Psoas muscle (tissue), 7 donors: ENCODE measurements at regions not wholly inside any gene's neighbourhood (a gene's known extent, or its start where the extent isn't known, plus 50 kb on each side); places are given as distances from the start of the nearest gene placed in this dataset.

Experiments
- ATAC-seq, 4 donors: fragments of 200-7000 bp; cut with Tn5 transposase; one replicate each; pipeline ENCODE4 v1.9.1; 2020; ENCODE audit warnings: moderate library complexity in 3 of 4, mild to moderate bottlenecking in 2 of 4
- DNase-seq, 2 donors: peaks; one replicate each; pipeline ENCODE4 v3.0.0-alpha.2; 2020
- H3K27ac ChIP-seq: fragments of 200-600 bp; one replicate; pipeline ENCODE4 v1.8.0; 2022
- H3K27me3 ChIP-seq, 3 donors: fragments of 200-600 bp in 1 of 3; one replicate each; pipeline versions ENCODE4 v1.6.1 to v1.8.0; 2013 to 2022; ENCODE audit warnings: low read length in 2 of 3, mild to moderate bottlenecking in 2 of 3, moderate library complexity in 1 of 3; ENCODE audit not compliant: insufficient read depth in 3 of 3
- H3K36me3 ChIP-seq, 2 donors: fragments of 200-600 bp in 1 of 2; one replicate each; pipeline versions ENCODE4 v1.6.1 to v1.8.0; 2013 to 2022; ENCODE audit warnings: low read depth in 1 of 2, mild to moderate bottlenecking in 1 of 2, moderate library complexity in 1 of 2; ENCODE audit not compliant: insufficient read depth in 1 of 2
- H3K4me1 ChIP-seq: fragments of 200-600 bp; one replicate; pipeline ENCODE4 v1.8.0; 2022
- H3K4me3 ChIP-seq: fragments of 200-600 bp; one replicate; pipeline ENCODE4 v1.8.0; 2022; ENCODE audit warnings: mild to moderate bottlenecking
- H3K9me3 ChIP-seq: fragments of 200-600 bp; one replicate; pipeline ENCODE4 v1.8.0; 2022
- CTCF ChIP-seq: fragments of 200-600 bp; IDR thresholded peaks from one replicate; pipeline ENCODE4 v1.8.0; 2022; ENCODE audit warnings: antibody characterized with exemption
- WGBS, 3 donors: extraction: QIAGEN DNeasy Blood & Tissue Kit; methylation state at CpG; one replicate each; pipeline versions ENCODE4 v1.1.6 to v1.1.7; 2013; 5-methylcytosine and 5-hydroxymethylcytosine counted together
- intact Hi-C, 2 donors: fragments of 100-400 bp; cut with DNase I; formaldehyde crosslinking; loops; one replicate each; pipeline versions ENCODE4 v1.11.0 to v1.14.2; 2022
- donor health status: healthy with polysubstance abuse.
- donor health status: DM: no; HTN: no; CAD: no; lungs with moderate emphysema.
- donor health status: Bipolar disorder and iron deficiency.
- donor health status: healthy.
- donor health status: DM: yes; HTN: yes; CAD: no.
- donor health status: DM: no; HTN: no; CAD: no.
- donor health status: DM: yes; HTN: yes; CAD: no.

DNA sequence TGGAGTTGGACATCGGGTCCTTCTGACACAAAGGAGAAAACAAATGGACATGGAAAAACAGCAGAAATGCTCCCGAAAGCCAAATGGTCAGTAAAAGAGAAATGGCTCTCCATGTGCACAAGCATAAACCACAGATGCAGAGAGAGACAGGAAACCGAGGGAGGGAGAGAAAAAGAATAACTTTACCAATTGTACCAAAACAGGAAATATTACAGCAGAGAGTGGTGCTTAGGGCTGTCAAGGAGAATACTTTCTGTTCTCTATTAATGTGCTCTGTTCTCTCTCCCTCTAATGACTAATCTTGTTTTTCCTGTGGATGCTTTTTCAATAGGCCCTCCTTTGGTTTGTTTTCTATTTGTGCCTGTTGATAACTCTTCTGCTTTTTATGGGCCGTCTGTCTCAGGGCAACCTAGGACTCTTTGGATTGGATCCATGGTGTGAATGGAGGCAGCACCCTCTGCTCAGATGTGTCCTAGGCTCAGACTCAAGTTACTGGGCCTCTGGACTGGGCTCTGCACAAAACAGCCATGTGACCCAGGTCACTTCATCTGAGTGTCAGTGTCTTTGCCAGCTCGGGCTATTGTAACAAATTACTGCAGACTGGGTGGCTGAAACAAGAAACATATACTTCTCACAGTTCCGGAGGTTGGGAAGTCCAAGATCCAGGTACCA is 663.0 kb downstream of the NPHP4 start:
- no peaks in the 10 kb centered on the region for H3K36me3 ChIP-seq
- 52 to 59% (median 55%) methylated on average over 6 of the region's 6 CpGs for WGBS, 3 donors
- no peak overlapping the region for H3K4me3 ChIP-seq
- intact Hi-C loops, result no loop called here
- H3K27ac ChIP-seq, result no peak overlapping the region
- peaks cover 0 to 2% (median 0%) of the 10 kb centered on the region in 3 donors for H3K27me3 ChIP-seq
- no peak for TF ChIP-seq CTCF
- no peak for ATAC-seq
- no peaks in the 10 kb centered on the region for H3K4me1 ChIP-seq
- H3K9me3 ChIP-seq, result no peaks in the 10 kb centered on the region
- no peak for DNase-seq

DNA sequence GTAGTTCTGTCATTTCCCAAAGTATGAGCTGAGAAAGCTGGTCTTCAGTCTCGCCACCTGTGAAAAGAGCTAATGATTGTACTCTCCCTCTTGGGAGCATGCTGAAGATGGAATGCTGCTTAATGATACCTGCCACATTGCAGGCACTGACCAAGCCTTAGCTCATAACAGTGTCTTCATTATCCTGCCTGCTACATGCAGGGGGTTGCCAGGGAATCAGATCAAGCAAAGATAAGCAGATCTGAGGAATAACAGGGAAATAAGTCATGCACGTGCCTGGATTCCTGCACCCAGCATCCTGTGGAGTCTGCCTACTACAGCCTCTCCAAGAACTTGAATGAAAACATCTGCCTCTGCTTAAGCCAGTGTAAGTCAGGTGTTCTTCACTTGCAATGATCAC is 667.3 kb downstream of the NPHP4 start:
- no peak overlapping the region for H3K4me3 ChIP-seq
- no peaks in the 10 kb centered on the region for H3K27me3 ChIP-seq
- no peak for TF ChIP-seq CTCF
- no peak overlapping the region for H3K27ac ChIP-seq
- 32 to 39% (median 34%) methylated on average over 2 of the region's 2 CpGs for WGBS, 3 donors
- ATAC-seq, result no peak
- no peaks in the 10 kb centered on the region for H3K36me3 ChIP-seq
- H3K9me3 ChIP-seq, result no peaks in the 10 kb centered on the region
- intact Hi-C loops, result no loop called here
- H3K4me1 ChIP-seq, result no peaks in the 10 kb centered on the region
- no peak for DNase-seq

- TF ChIP-seq CTCF, result no peak
- Histone ChIP-seq H3K27ac (no peak overlapping the region), H3K4me1 (no peaks in the 10 kb centered on the region), H3K9me3 (no peaks in the 10 kb centered on the region), H3K27me3 (no peaks in the 10 kb centered on the region), H3K4me3 (no peak overlapping the region), H3K36me3 (no peaks in the 10 kb centered on the region)
- ATAC-seq (no peak), DNase-seq (no peak)
- 43 to 73% (median 46%) methylated on average over 15 of the region's 15 CpGs for WGBS, 3 donors
- intact Hi-C loops, result no loop called here
These were observed 663.9 kb downstream of the AJAP1 start for GRCh38 chr1:5318143-5318816.

GRCh38 chr1:5317391-5317790 is 663.0 kb downstream of the AJAP1 start:
- TF ChIP-seq CTCF, result no peak
- no peak overlapping the region for H3K27ac ChIP-seq
- no peaks in the 10 kb centered on the region for H3K36me3 ChIP-seq
- ATAC-seq (no peak), DNase-seq (no peak)
- H3K27me3 ChIP-seq, result peaks cover 0 to 5% (median 0%) of the 10 kb centered on the region in 3 donors
- no peak overlapping the region for H3K4me3 ChIP-seq
- intact Hi-C loops, result no loop called here
- no peaks in the 10 kb centered on the region for H3K9me3 ChIP-seq
- no peaks in the 10 kb centered on the region for H3K4me1 ChIP-seq
- WGBS, 3 donors, result 73 to 74% (median 73%) methylated on average over 4 of the region's 4 CpGs
